B cell (primary cell): ENCODE measurements at regions not wholly inside any gene's neighbourhood (a gene's known extent, or its start where the extent isn't known, plus 50 kb on each side); places are given as distances from the start of the nearest gene placed in this dataset.

ENCODE experiments used
- ATAC-seq: fragments of 200-7000 bp; cut with Tn5 transposase; one replicate; pipeline ENCODE4 v1.10.0; 2021; ENCODE audit warnings: low read depth, mild to moderate bottlenecking, moderate number of reproducible peaks, moderate library complexity
- CTCF ChIA-PET: fragments of 350-600 bp; sonication (Branson Sonifier 250); formaldehyde crosslinking; loops from one replicate; lab custom pipeline; 2021; ENCODE audit warnings: antibody characterized with exemption, inconsistent platforms; lab: Charles Lee
- POLR2A ChIA-PET: fragments of 350-600 bp; sonication (Branson Sonifier 250); formaldehyde crosslinking; loops from one replicate; lab custom pipeline; 2021; ENCODE audit warnings: antibody characterized with exemption; lab: Charles Lee
- DNase-seq: peaks from one replicate; pipeline ENCODE4 v3.0.0; 2013
- H2AFZ ChIP-seq: 2 replicates; pipeline ENCODE4 v1.6.1; 2012; ENCODE audit warnings: mild to moderate bottlenecking, low read depth, low read length; ENCODE audit not compliant: insufficient read depth, poor library complexity, severe bottlenecking
- H3K27ac ChIP-seq, 2 donors: 1 replicate in 1 of 2; 2 replicates in 1 of 2; pipeline ENCODE4 v1.5.1; 2012 to 2013; ENCODE audit warnings: low read length in 2 of 2, mild to moderate bottlenecking in 2 of 2, moderate library complexity in 1 of 2
- H3K27me3 ChIP-seq, 4 experiments: fragments of 200-600 bp in 1 of 4; sonication (generic) in 1 of 4; replicated peaks in 1 of 4; 1 replicate in 2 of 4; 2 replicates in 2 of 4; pipeline versions ENCODE4 v1.6.1 to v1.7.0; 2013 to 2016; ENCODE audit warnings: low read length in 3 of 4, mild to moderate bottlenecking in 2 of 4, mixed read lengths in 1 of 4, moderate library complexity in 1 of 4; ENCODE audit not compliant: insufficient read depth in 4 of 4, control insufficient read depth in 3 of 4; ENCODE audit errors: control extremely low read depth in 1 of 4
- H3K36me3 ChIP-seq, 2 experiments: replicated peaks in 1 of 2; 1 replicate in 1 of 2; 2 replicates in 1 of 2; pipeline versions ENCODE4 v1.6.1 to v1.7.1; 2013; ENCODE audit warnings: low read length in 1 of 2; ENCODE audit not compliant: insufficient read depth in 2 of 2, control insufficient read depth in 1 of 2; ENCODE audit errors: control extremely low read depth in 1 of 2, extremely low read depth in 1 of 2
- H3K4me1 ChIP-seq, 2 donors: fragments of 200-600 bp in 1 of 2; sonication (generic) in 1 of 2; 1 replicate in 1 of 2; 2 replicates in 1 of 2; pipeline versions ENCODE4 v1.5.1 to v1.6.1; 2013 to 2017; ENCODE audit warnings: low read length in 2 of 2; ENCODE audit not compliant: control insufficient read depth in 2 of 2, insufficient read depth in 2 of 2
- H3K4me2 ChIP-seq: replicated peaks from 2 replicates; pipeline ENCODE3; 2012; ENCODE audit warnings: mild to moderate bottlenecking, low read depth, low read length; ENCODE audit not compliant: poor library complexity, severe bottlenecking
- H3K4me3 ChIP-seq, 5 experiments: fragments of 200-600 bp in 1 of 5; sonication (generic) in 1 of 5; 1 replicate in 3 of 5; 2 replicates in 2 of 5; pipeline versions ENCODE4 v1.5.1 to v1.7.0; 2011 to 2016; ENCODE audit warnings: low read length in 4 of 5, mild to moderate bottlenecking in 4 of 5, low read depth in 2 of 5, control low read depth in 1 of 5, moderate library complexity in 1 of 5; ENCODE audit not compliant: insufficient read depth in 1 of 5; ENCODE audit errors: control extremely low read depth in 1 of 5, extremely low read depth in 1 of 5
- H3K79me2 ChIP-seq: fragments of 200-600 bp; sonication (generic); one replicate; pipeline ENCODE4 v1.6.0; 2016; ENCODE audit warnings: low read length; ENCODE audit not compliant: control insufficient read depth, insufficient read depth
- H3K9ac ChIP-seq: fragments of 200-600 bp; sonication (generic); 2 replicates; pipeline ENCODE4 v1.6.1; 2017; ENCODE audit warnings: mild to moderate bottlenecking, low read length, moderate library complexity
- H3K9me3 ChIP-seq, 3 donors: one replicate each; pipeline versions ENCODE4 v1.6.1 to v1.7.1; 2013; ENCODE audit warnings: low read length in 2 of 3; ENCODE audit not compliant: control insufficient read depth in 2 of 3, insufficient read depth in 1 of 3; ENCODE audit errors: control extremely low read depth in 1 of 3
- H4K20me1 ChIP-seq: 2 replicates; pipeline ENCODE4 v1.6.0; 2012; ENCODE audit warnings: mild to moderate bottlenecking, low read length; ENCODE audit not compliant: insufficient read depth, control insufficient read depth, poor library complexity, severe bottlenecking
- H3K27ac Mint-ChIP-seq: one replicate; pipeline ENCODE4 v1.8.0; 2021; ENCODE audit warnings: mixed read lengths
- H3K27me3 Mint-ChIP-seq: one replicate; pipeline ENCODE4 v1.8.0; 2021; ENCODE audit warnings: mixed read lengths
- H3K4me1 Mint-ChIP-seq: one replicate; pipeline ENCODE4 v1.8.0; 2021; ENCODE audit warnings: mixed read lengths
- H3K4me3 Mint-ChIP-seq: one replicate; pipeline ENCODE4 v1.8.0; 2021; ENCODE audit warnings: mixed read lengths
- H3K9me3 Mint-ChIP-seq: one replicate; pipeline ENCODE4 v1.8.0; 2022; ENCODE audit warnings: mixed read lengths; ENCODE audit not compliant: insufficient read depth
- EZH2 ChIP-seq: IDR thresholded peaks from 2 replicates; pipeline ENCODE4 v1.6.1; 2012; ENCODE audit warnings: borderline replicate concordance, low read depth, mild to moderate bottlenecking, moderate library complexity, low read length; ENCODE audit not compliant: insufficient read depth, poor library complexity, severe bottlenecking
- WGBS: methylation state at CpG from one replicate; pipeline ENCODE4 v1.1.5; 2013; ENCODE audit warnings: missing lambda C conversion rate; ENCODE audit not compliant: insufficient coverage; 5-methylcytosine and 5-hydroxymethylcytosine counted together
- intact Hi-C: fragments of 100-400 bp; cut with micrococcal nuclease; formaldehyde crosslinking; loops from one replicate; pipeline ENCODE4 v1.10.0; 2022
- TF ChIP-seq, protein P1 (sequence below): fragments of 200-600 bp; IDR thresholded peaks from one replicate; pipeline ENCODE4 v1.8.0; 2022; ENCODE audit warnings: antibody characterized with exemption, mild to moderate bottlenecking

DNA sequence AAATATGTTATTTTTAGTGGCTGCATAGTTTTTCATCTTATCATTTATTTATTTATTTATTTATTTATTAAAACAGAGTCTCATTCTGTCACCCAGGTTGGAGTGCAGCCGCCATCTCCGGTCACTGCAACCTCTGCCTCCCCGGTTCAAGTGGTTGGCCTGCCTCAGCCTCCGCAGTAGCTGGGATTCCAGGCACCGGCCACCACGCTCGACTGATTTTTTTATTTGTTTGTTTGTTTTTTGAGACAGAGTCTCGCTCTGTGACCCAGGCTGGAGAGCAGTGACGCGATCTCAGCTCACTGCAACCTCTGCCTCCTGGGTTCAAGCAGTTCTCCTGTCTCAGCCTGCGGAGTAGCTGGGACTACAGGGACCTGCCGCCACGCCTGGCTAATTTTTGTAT is 262.9 kb upstream of the DDI1 start:
- CTCF ChIA-PET, result no interaction called here

DNA sequence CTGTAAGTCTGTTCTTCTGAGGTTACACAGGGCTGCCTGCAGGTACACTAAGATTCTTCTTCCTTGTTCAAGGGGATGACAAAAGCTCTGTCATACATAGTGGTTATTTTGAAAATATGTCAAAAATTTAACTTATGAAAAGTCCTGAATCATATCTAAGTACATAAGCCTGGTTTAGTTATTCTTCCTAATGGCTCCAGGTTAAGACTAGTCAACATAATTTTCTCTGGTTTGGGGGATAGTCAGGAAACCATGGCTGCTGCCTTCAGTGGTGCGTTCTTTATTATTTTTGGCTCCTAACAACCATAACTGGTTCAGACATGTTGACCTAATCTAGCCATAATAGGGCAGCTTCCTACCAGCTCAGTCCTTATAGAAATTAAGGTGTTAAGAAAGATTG is 257.4 kb upstream of the DDI1 start:
- H3K27ac ChIP-seq, result no peak overlapping the region
- no peak overlapping the region for H2AFZ ChIP-seq
- no peaks in the 10 kb centered on the region for H3K9me3 ChIP-seq
- TF ChIP-seq EZH2, result no peak
- TF ChIP-seq, protein P1, sequence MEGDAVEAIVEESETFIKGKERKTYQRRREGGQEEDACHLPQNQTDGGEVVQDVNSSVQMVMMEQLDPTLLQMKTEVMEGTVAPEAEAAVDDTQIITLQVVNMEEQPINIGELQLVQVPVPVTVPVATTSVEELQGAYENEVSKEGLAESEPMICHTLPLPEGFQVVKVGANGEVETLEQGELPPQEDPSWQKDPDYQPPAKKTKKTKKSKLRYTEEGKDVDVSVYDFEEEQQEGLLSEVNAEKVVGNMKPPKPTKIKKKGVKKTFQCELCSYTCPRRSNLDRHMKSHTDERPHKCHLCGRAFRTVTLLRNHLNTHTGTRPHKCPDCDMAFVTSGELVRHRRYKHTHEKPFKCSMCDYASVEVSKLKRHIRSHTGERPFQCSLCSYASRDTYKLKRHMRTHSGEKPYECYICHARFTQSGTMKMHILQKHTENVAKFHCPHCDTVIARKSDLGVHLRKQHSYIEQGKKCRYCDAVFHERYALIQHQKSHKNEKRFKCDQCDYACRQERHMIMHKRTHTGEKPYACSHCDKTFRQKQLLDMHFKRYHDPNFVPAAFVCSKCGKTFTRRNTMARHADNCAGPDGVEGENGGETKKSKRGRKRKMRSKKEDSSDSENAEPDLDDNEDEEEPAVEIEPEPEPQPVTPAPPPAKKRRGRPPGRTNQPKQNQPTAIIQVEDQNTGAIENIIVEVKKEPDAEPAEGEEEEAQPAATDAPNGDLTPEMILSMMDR, result no peak
- no peak for ATAC-seq
- Mint-ChIP-seq H3K27me3 (no peaks in the 10 kb centered on the region), H3K9me3 (no peaks in the 10 kb centered on the region), H3K4me1 (no peaks in the 10 kb centered on the region), H3K27ac (no peak overlapping the region), H3K4me3 (no peak overlapping the region)
- H3K36me3 ChIP-seq, result no peaks in the 10 kb centered on the region
- no peaks in the 10 kb centered on the region for H3K27me3 ChIP-seq
- POLR2A ChIA-PET, result no interaction called here
- H3K9ac ChIP-seq, result no peak overlapping the region
- H3K79me2 ChIP-seq, result no peaks in the 10 kb centered on the region
- DNase-seq, result no peak
- no peak overlapping the region for H3K4me3 ChIP-seq
- CTCF ChIA-PET, result no interaction called here
- H3K4me1 ChIP-seq, result no peaks in the 10 kb centered on the region
- no peaks in the 10 kb centered on the region for H4K20me1 ChIP-seq
- WGBS, result no CpG with 5 or more reads among the region's 1 CpG
- H3K4me2 ChIP-seq, result no peak overlapping the region
- intact Hi-C loops, result no loop called here

More for the DNA sequence above, 262.9 kb upstream of the DDI1 start:
- H4K20me1 ChIP-seq, result no peaks in the 10 kb centered on the region
- no peak overlapping the region for H2AFZ ChIP-seq
- H3K4me1 ChIP-seq, result no peaks in the 10 kb centered on the region
- 96% methylated on average over 10 of the region's 13 CpGs for WGBS
- no peaks in the 10 kb centered on the region for H3K79me2 ChIP-seq
- no peak for ATAC-seq
- H3K36me3 ChIP-seq, result no peaks in the 10 kb centered on the region
- DNase-seq, result no peak
- Mint-ChIP-seq H3K27ac (no peak overlapping the region), H3K27me3 (no peaks in the 10 kb centered on the region), H3K4me3 (no peak overlapping the region), H3K4me1 (no peaks in the 10 kb centered on the region), H3K9me3 (no peaks in the 10 kb centered on the region)
- peaks cover 0 to 4% (median 1%) of the 10 kb centered on the region in 3 donors for H3K9me3 ChIP-seq
- no peaks in the 10 kb centered on the region for H3K27me3 ChIP-seq
- no peak overlapping the region for H3K27ac ChIP-seq
- H3K4me3 ChIP-seq, result no peak overlapping the region
- H3K9ac ChIP-seq, result no peak overlapping the region
- POLR2A ChIA-PET, result no interaction called here
- H3K4me2 ChIP-seq, result no peak overlapping the region
- intact Hi-C loops, result no loop called here
- TF ChIP-seq EZH2, result no peak
- TF ChIP-seq, protein P1, result no peak
